GM23338 (cell line): ENCODE measurements at regions not wholly inside any gene's neighbourhood (a gene's known extent, or its start where the extent isn't known, plus 50 kb on each side); places are given as distances from the start of the nearest gene placed in this dataset.

Source experiments
- CTCF ChIP-seq, 2 experiments: fragments of 200-600 bp in 1 of 2; sonication (generic) in 1 of 2; conservative IDR thresholded peaks; 2 replicates each; pipeline versions ENCODE4 v1.5.1 to v1.6.1; 2016 to 2017; ENCODE audit warnings: antibody characterized with exemption in 2 of 2, low read depth in 2 of 2, mild to moderate bottlenecking in 2 of 2, moderate library complexity in 1 of 2
- EZH2 ChIP-seq: fragments of 200-600 bp; sonication (generic); IDR thresholded peaks from one replicate; pipeline ENCODE4 v1.8.0; 2017; ENCODE audit warnings: antibody characterized with exemption, mild to moderate bottlenecking, low read depth; ENCODE audit not compliant: unreplicated experiment

GRCh38 chr6:133809406-133809805 is 79.5 kb upstream of the TCF21 start:
- TF ChIP-seq CTCF (conservative IDR thresholded peaks at IDR 0.05; ENCODE audit: low read depth in 2 of 2), result no peak
- TF ChIP-seq EZH2, result no peak
